ENCODE measurements at regions not wholly inside any gene's neighbourhood (a gene's known extent, or its start where the extent isn't known, plus 50 kb on each side); places are given as distances from the start of the nearest gene placed in this dataset.

GRCh38 chr3:150306906-150307305 is 101.2 kb upstream of the TSC22D2 start:
- TF ChIP-seq, protein P1, sequence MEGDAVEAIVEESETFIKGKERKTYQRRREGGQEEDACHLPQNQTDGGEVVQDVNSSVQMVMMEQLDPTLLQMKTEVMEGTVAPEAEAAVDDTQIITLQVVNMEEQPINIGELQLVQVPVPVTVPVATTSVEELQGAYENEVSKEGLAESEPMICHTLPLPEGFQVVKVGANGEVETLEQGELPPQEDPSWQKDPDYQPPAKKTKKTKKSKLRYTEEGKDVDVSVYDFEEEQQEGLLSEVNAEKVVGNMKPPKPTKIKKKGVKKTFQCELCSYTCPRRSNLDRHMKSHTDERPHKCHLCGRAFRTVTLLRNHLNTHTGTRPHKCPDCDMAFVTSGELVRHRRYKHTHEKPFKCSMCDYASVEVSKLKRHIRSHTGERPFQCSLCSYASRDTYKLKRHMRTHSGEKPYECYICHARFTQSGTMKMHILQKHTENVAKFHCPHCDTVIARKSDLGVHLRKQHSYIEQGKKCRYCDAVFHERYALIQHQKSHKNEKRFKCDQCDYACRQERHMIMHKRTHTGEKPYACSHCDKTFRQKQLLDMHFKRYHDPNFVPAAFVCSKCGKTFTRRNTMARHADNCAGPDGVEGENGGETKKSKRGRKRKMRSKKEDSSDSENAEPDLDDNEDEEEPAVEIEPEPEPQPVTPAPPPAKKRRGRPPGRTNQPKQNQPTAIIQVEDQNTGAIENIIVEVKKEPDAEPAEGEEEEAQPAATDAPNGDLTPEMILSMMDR (conservative IDR thresholded peaks at IDR 0.05 in 1 of 2, IDR thresholded peaks at IDR 0.05 in 1 of 2; ENCODE audit: low read depth in 1 of 2, low read length in 2 of 2): no peak
- no peak for TF ChIP-seq EZH2 (IDR thresholded peaks at IDR 0.05; ENCODE audit: low read length, missing control alignments)

All from fibroblast of lung (primary cell).